K562 (cell line): ENCODE measurements at regions not wholly inside any gene's neighbourhood (a gene's known extent, or its start where the extent isn't known, plus 50 kb on each side); places are given as distances from the start of the nearest gene placed in this dataset.

Experiments
- ATAC-seq: fragments of 200-7000 bp; cut with Tn5 transposase; 3 replicates; pipeline ENCODE4 v1.9.1; 2020; ENCODE audit warnings: moderate library complexity
- BruUV-seq: library from RNA; stranded (reverse); fragments of 400-500 nt; replicated peaks from 2 replicates; lab custom pipeline; 2021; lab: Mats Ljungman, UMichigan
- CTCF ChIA-PET: fragments of 300-600 bp; formaldehyde crosslinking; extraction: SDS; loops from one replicate; lab custom pipeline; 2021; ENCODE audit warnings: low intra/inter-chr PET ratio; lab: Yijun Ruan, JAX
- POLR2A ChIA-PET: fragments of 300-600, 350-650 bp; sonication (Branson Sonifier 250); formaldehyde crosslinking; extraction: SDS; loops from one replicate; lab custom pipeline; 2021; ENCODE audit warnings: antibody characterized with exemption, inconsistent platforms; lab: Yijun Ruan, JAX
- DNase-seq, 4 experiments: peaks; one replicate each; pipeline versions ENCODE4 v3.0.0 to v3.0.0-alpha.2; 2011 to 2018; ENCODE audit warnings: low spot score in 3 of 4, mixed read lengths in 3 of 4; ENCODE audit errors: extremely low read depth in 1 of 4
- FAIRE-seq: peaks from 2 replicates; lab custom pipeline; 2011; peaks lifted over from hg19 to GRCh38; lab: Jason Lieb, UNC
- H2AFZ ChIP-seq: 2 replicates; pipeline ENCODE4 v1.6.0; 2011; ENCODE audit warnings: low read depth, low read length, control low read depth, inconsistent platforms
- H3K27ac ChIP-seq: fragments of 200-600 bp; 3 replicates; pipeline ENCODE4 v1.8.0; 2011; ENCODE audit warnings: low read depth, mild to moderate bottlenecking, control low read depth, inconsistent platforms, low read length, moderate library complexity, mixed read lengths; ENCODE audit errors: extremely low read depth
- H3K27me3 ChIP-seq, 2 experiments: fragments of 300-600 bp in 1 of 2; 2 replicates in 1 of 2; 3 replicates in 1 of 2; pipeline versions ENCODE4 v1.6.0 to v1.8.0; 2011; ENCODE audit warnings: inconsistent platforms in 2 of 2, low read length in 2 of 2, mild to moderate bottlenecking in 1 of 2, mixed read lengths in 1 of 2, moderate library complexity in 1 of 2; ENCODE audit not compliant: control insufficient read depth in 2 of 2, insufficient read depth in 2 of 2
- H3K36me3 ChIP-seq: fragments of 300-600 bp; 3 replicates; pipeline ENCODE4 v1.8.0; 2011; ENCODE audit warnings: mild to moderate bottlenecking, low read length, inconsistent platforms; ENCODE audit not compliant: control insufficient read depth, insufficient read depth
- H3K4me1 ChIP-seq, 2 experiments: fragments of 200-600 bp in 1 of 2; replicated peaks in 1 of 2; 2 replicates in 1 of 2; 3 replicates in 1 of 2; pipeline versions ENCODE4 v1.5.1 to v1.8.0; 2011; ENCODE audit warnings: inconsistent platforms in 2 of 2, low read length in 2 of 2, mild to moderate bottlenecking in 1 of 2, mixed read lengths in 1 of 2, moderate library complexity in 1 of 2; ENCODE audit not compliant: control insufficient read depth in 2 of 2, insufficient read depth in 2 of 2
- H3K4me2 ChIP-seq: 2 replicates; pipeline ENCODE4 v1.6.1; 2011; ENCODE audit warnings: low read length, control low read depth, inconsistent platforms, mixed read lengths; ENCODE audit not compliant: insufficient read depth
- H3K4me3 ChIP-seq: fragments of 200-600 bp; sonication (generic), shearing (Covaris generic); 2 replicates; pipeline ENCODE4 v1.5.1; 2016; ENCODE audit warnings: control low read depth, inconsistent platforms
- H3K79me2 ChIP-seq: fragments of 200-600 bp; 3 replicates; pipeline ENCODE4 v1.8.0; 2011; ENCODE audit warnings: low read length, inconsistent platforms; ENCODE audit not compliant: control insufficient read depth, insufficient read depth
- H3K9ac ChIP-seq, 2 experiments: 2 replicates each; pipeline versions ENCODE4 v1.6.0 to v1.6.1; 2011; ENCODE audit warnings: low read depth in 2 of 2, low read length in 2 of 2, control low read depth in 1 of 2, inconsistent platforms in 1 of 2, mild to moderate bottlenecking in 1 of 2, mixed read lengths in 1 of 2; ENCODE audit not compliant: insufficient read depth in 1 of 2
- H3K9me1 ChIP-seq: one replicate; pipeline ENCODE4 v1.6.0; 2011; ENCODE audit warnings: inconsistent platforms, mild to moderate bottlenecking, low read length, moderate library complexity; ENCODE audit not compliant: control insufficient read depth, insufficient read depth
- H3K9me3 ChIP-seq: replicated peaks from 2 replicates; pipeline ENCODE4 v1.5.1; 2011; ENCODE audit warnings: low read depth, low read length, inconsistent platforms; ENCODE audit not compliant: control insufficient read depth, insufficient read depth
- H4K20me1 ChIP-seq: replicated peaks from 2 replicates; pipeline ENCODE4 v1.6.1; 2011; ENCODE audit warnings: low read length, inconsistent platforms, mixed read lengths; ENCODE audit not compliant: control insufficient read depth, insufficient read depth
- KLF10 ChIP-seq: fragments of 250-450 bp; sonication (Bioruptor Pico); IDR thresholded peaks from 2 replicates; pipeline ENCODE4 v1.6.1; 2021; ENCODE audit warnings: matching md5 sums
- KLF13 ChIP-seq: fragments of 450-650 bp; IDR thresholded peaks from 2 replicates; pipeline ENCODE4 v1.6.1; 2016; ENCODE audit warnings: missing genetic modification characterization, low read depth, mild to moderate bottlenecking, missing compliant biosample characterization, moderate library complexity, borderline replicate concordance
- MAFG ChIP-seq: fragments of 450-650 bp; conservative IDR thresholded peaks from 2 replicates; pipeline ENCODE4 v1.6.1; 2016; ENCODE audit warnings: missing genetic modification characterization, missing compliant biosample characterization
- PTTG1 ChIP-seq: fragments of 450-650 bp; IDR thresholded peaks from 2 replicates; pipeline ENCODE4 v1.6.1; 2016; ENCODE audit warnings: low read depth, mild to moderate bottlenecking, missing genetic modification characterization, missing compliant biosample characterization
- SP2 ChIP-seq: IDR thresholded peaks from 2 replicates; pipeline ENCODE4 v1.6.1; 2011; ENCODE audit warnings: mild to moderate bottlenecking, low read depth, low read length, moderate library complexity; ENCODE audit not compliant: poor library complexity, severe bottlenecking; ENCODE audit errors: extremely low read depth
- STAG1 ChIP-seq: sonication (generic); formaldehyde crosslinking; IDR thresholded peaks from 2 replicates; pipeline ENCODE4 v1.5.0; 2020; ENCODE audit warnings: missing genetic modification reagents, borderline replicate concordance
- TAF1 ChIP-seq: IDR thresholded peaks from 2 replicates; pipeline ENCODE4 v1.6.1; 2011; ENCODE audit warnings: mild to moderate bottlenecking, low read length, moderate library complexity; ENCODE audit not compliant: insufficient read depth, control insufficient read depth, severe bottlenecking; ENCODE audit errors: extremely low read depth
- YY1 ChIP-seq, 3 experiments: IDR thresholded peaks; 2 replicates each; pipeline ENCODE4 v1.6.1; 2011; ENCODE audit warnings: low read length in 2 of 3, mild to moderate bottlenecking in 2 of 3, moderate library complexity in 2 of 3, borderline replicate concordance in 1 of 3, control low read depth in 1 of 3, low read depth in 1 of 3; ENCODE audit not compliant: insufficient read depth in 3 of 3, insufficient replicate concordance in 2 of 3, control insufficient read depth in 1 of 3, insufficient read length in 1 of 3; ENCODE audit errors: extremely low read depth in 1 of 3
- WGBS: fragments of 100-300 bp; shearing (Covaris generic); methylation state at CpG from one replicate; pipeline ENCODE4 v1.1.6; 2016; ENCODE audit warnings: low coverage, mixed read lengths; ENCODE audit not compliant: insufficient coverage; ENCODE audit errors: missing lambda C conversion rate; 5-methylcytosine and 5-hydroxymethylcytosine counted together
- in situ Hi-C: fragments of 300-500 bp; cut with MboI; formaldehyde crosslinking; loops from 4 replicates; pipeline ENCODE4 v1.15.0; 2018; ENCODE audit warnings: inconsistent platforms, mixed read lengths
- intact Hi-C: fragments of 100-400 bp; cut with micrococcal nuclease; formaldehyde crosslinking; loops from 2 replicates; pipeline ENCODE4 v1.14.2; 2022
- TF ChIP-seq, protein P1 (sequence below): fragments of 200-400 bp; formaldehyde crosslinking; IDR thresholded peaks from 2 replicates; pipeline ENCODE4 v1.6.1; 2017; ENCODE audit warnings: mild to moderate bottlenecking, low read depth, low read length, moderate library complexity
- TF ChIP-seq, protein P2 (sequence below): fragments of 450-650 bp; IDR thresholded peaks from 2 replicates; pipeline ENCODE4 v1.6.1; 2014; ENCODE audit warnings: low read depth, mild to moderate bottlenecking, moderate library complexity, borderline replicate concordance
- TF ChIP-seq, protein P3 (sequence below): fragments of 450-650 bp; IDR thresholded peaks from one replicate; pipeline ENCODE4 v1.6.1; 2018; ENCODE audit warnings: mild to moderate bottlenecking, moderate library complexity; ENCODE audit not compliant: partially characterized antibody
- TF ChIP-seq, protein P4 (sequence below): fragments of 450-650 bp; formaldehyde crosslinking; IDR thresholded peaks from 2 replicates; pipeline ENCODE4 v1.4.0; 2022; ENCODE audit warnings: mild to moderate bottlenecking, moderate library complexity

DNA sequence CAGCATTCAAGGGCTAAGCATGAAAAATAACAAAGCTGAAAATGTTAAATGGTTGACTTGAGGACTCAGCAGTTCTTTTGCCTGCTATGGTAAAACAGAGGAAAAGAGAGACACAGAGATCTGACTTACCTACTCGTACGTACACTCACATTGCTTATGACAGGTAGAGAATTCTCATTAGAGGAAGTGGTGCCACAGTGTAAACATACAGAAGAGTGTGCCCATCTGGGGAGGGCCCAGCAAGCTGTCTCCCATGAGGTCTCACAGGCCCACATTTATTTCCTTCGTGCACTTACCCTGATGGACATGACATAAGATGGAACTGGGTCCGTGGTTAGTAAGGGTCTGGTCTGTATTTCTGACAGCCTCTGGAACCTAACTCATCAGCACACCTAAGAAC lies 729.1 kb downstream of the BCL11A start:
- Histone ChIP-seq H3K27ac (no peak overlapping the region), H3K79me2 (no peaks in the 10 kb centered on the region), H3K9ac (no peak overlapping the region), H4K20me1 (no peaks in the 10 kb centered on the region), H3K4me3 (no peak overlapping the region), H3K36me3 (no peaks in the 10 kb centered on the region), H3K4me1 (no peaks in the 10 kb centered on the region), H2AFZ (no peak overlapping the region), H3K4me2 (no peak overlapping the region), H3K27me3 (no peaks in the 10 kb centered on the region), H3K9me1 (no peaks in the 10 kb centered on the region), H3K9me3 (no peaks in the 10 kb centered on the region)
- ATAC-seq (no peak), DNase-seq (no peak), FAIRE-seq (no peak)
- ChIA-PET CTCF (no interaction called here), POLR2A (no interaction called here)
- WGBS: 0% methylated on average over 4 of the region's 4 CpGs
- in situ Hi-C loops (no loop called here), intact Hi-C loops (no loop called here)
- TF ChIP-seq, protein P1, sequence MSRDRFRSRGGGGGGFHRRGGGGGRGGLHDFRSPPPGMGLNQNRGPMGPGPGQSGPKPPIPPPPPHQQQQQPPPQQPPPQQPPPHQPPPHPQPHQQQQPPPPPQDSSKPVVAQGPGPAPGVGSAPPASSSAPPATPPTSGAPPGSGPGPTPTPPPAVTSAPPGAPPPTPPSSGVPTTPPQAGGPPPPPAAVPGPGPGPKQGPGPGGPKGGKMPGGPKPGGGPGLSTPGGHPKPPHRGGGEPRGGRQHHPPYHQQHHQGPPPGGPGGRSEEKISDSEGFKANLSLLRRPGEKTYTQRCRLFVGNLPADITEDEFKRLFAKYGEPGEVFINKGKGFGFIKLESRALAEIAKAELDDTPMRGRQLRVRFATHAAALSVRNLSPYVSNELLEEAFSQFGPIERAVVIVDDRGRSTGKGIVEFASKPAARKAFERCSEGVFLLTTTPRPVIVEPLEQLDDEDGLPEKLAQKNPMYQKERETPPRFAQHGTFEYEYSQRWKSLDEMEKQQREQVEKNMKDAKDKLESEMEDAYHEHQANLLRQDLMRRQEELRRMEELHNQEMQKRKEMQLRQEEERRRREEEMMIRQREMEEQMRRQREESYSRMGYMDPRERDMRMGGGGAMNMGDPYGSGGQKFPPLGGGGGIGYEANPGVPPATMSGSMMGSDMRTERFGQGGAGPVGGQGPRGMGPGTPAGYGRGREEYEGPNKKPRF: no peak
- TF ChIP-seq, protein P2, sequence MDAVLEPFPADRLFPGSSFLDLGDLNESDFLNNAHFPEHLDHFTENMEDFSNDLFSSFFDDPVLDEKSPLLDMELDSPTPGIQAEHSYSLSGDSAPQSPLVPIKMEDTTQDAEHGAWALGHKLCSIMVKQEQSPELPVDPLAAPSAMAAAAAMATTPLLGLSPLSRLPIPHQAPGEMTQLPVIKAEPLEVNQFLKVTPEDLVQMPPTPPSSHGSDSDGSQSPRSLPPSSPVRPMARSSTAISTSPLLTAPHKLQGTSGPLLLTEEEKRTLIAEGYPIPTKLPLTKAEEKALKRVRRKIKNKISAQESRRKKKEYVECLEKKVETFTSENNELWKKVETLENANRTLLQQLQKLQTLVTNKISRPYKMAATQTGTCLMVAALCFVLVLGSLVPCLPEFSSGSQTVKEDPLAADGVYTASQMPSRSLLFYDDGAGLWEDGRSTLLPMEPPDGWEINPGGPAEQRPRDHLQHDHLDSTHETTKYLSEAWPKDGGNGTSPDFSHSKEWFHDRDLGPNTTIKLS: no peak
- TF ChIP-seq YY1 (IDR thresholded peaks at IDR 0.05; ENCODE audit: borderline replicate concordance in 1 of 3, control insufficient read depth in 1 of 3, extremely low read depth in 1 of 3, insufficient read depth in 3 of 3, insufficient read length in 1 of 3, insufficient replicate concordance in 2 of 3, low read depth in 1 of 3, low read length in 2 of 3) (no peak), KLF10 (CRISPR knock-in tag) (no peak), STAG1 (CRISPR knock-in tag) (no peak), KLF13 (tag) (no peak), SP2 (no peak), MAFG (tag) (no peak), TAF1 (no peak), PTTG1 (tag) (no peak)
- TF ChIP-seq, protein P3, sequence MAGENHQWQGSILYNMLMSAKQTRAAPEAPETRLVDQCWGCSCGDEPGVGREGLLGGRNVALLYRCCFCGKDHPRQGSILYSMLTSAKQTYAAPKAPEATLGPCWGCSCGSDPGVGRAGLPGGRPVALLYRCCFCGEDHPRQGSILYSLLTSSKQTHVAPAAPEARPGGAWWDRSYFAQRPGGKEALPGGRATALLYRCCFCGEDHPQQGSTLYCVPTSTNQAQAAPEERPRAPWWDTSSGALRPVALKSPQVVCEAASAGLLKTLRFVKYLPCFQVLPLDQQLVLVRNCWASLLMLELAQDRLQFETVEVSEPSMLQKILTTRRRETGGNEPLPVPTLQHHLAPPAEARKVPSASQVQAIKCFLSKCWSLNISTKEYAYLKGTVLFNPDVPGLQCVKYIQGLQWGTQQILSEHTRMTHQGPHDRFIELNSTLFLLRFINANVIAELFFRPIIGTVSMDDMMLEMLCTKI: no peak
- TF ChIP-seq, protein P4, sequence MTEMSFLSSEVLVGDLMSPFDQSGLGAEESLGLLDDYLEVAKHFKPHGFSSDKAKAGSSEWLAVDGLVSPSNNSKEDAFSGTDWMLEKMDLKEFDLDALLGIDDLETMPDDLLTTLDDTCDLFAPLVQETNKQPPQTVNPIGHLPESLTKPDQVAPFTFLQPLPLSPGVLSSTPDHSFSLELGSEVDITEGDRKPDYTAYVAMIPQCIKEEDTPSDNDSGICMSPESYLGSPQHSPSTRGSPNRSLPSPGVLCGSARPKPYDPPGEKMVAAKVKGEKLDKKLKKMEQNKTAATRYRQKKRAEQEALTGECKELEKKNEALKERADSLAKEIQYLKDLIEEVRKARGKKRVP (CRISPR knock-in tag): no peak
- no TSS peak for BruUV-seq
